OCI-LY1 (cell line): ENCODE measurements at regions not wholly inside any gene's neighbourhood (a gene's known extent, or its start where the extent isn't known, plus 50 kb on each side); places are given as distances from the start of the nearest gene placed in this dataset.

ENCODE experiments used
- H2AFZ ChIP-seq: fragments of 200-600 bp; sonication (generic), shearing (Covaris generic); 2 replicates; pipeline ENCODE4 v1.6.0; 2014; ENCODE audit warnings: antibody characterized with exemption, mild to moderate bottlenecking, low read length
- H3F3A ChIP-seq: fragments of 200-600 bp; sonication (generic), shearing (Covaris generic); 2 replicates; pipeline ENCODE4 v1.6.0; 2014; ENCODE audit warnings: mild to moderate bottlenecking, antibody characterized with exemption, low read length, moderate library complexity; ENCODE audit not compliant: insufficient read depth
- H3K27ac ChIP-seq: fragments of 200-600 bp; sonication (generic); 2 replicates; pipeline ENCODE4 v1.5.1; 2014; ENCODE audit warnings: low read length, mixed run types, mild to moderate bottlenecking, low read depth; ENCODE audit not compliant: poor library complexity, severe bottlenecking
- H3K27me3 ChIP-seq: fragments of 200-600 bp; sonication (generic); 2 replicates; pipeline ENCODE4 v1.6.0; 2014; ENCODE audit warnings: antibody characterized with exemption, mild to moderate bottlenecking, low read length, moderate library complexity; ENCODE audit not compliant: insufficient read depth
- H3K36me3 ChIP-seq: fragments of 200-600 bp; sonication (generic); 2 replicates; pipeline ENCODE4 v1.6.1; 2014; ENCODE audit warnings: mild to moderate bottlenecking, antibody characterized with exemption, low read length, moderate library complexity, mixed read lengths; ENCODE audit not compliant: insufficient read depth
- H3K4me1 ChIP-seq: fragments of 200-600 bp; sonication (generic); 2 replicates; pipeline ENCODE4 v1.5.1; 2014; ENCODE audit warnings: mild to moderate bottlenecking, low read length, moderate library complexity; ENCODE audit not compliant: insufficient read depth, severe bottlenecking
- H3K4me2 ChIP-seq: fragments of 200-600 bp; sonication (generic), shearing (Covaris generic); 2 replicates; pipeline ENCODE4 v1.6.1; 2014; ENCODE audit warnings: low read length
- H3K4me3 ChIP-seq: fragments of 200-600 bp; sonication (generic); 2 replicates; pipeline ENCODE4 v1.5.1; 2014; ENCODE audit warnings: low read length, low read depth, mild to moderate bottlenecking, mixed read lengths; ENCODE audit not compliant: poor library complexity, severe bottlenecking
- H3K79me2 ChIP-seq: fragments of 200-600 bp; shearing (Covaris generic); 2 replicates; pipeline ENCODE4 v1.6.1; 2016; ENCODE audit warnings: mixed run types, low read length, mixed read lengths; ENCODE audit not compliant: insufficient read depth
- H3K9ac ChIP-seq: fragments of 200-600 bp; sonication (generic), shearing (Covaris generic); 2 replicates; pipeline ENCODE4 v1.6.1; 2014; ENCODE audit warnings: mild to moderate bottlenecking, low read length, mixed read lengths
- H3K9me2 ChIP-seq: fragments of 200-600 bp; sonication (generic), shearing (Covaris generic); 2 replicates; pipeline ENCODE4 v1.6.1; 2014; ENCODE audit warnings: low read depth, mild to moderate bottlenecking, low read length, mixed read lengths
- H3K9me3 ChIP-seq: fragments of 200-600 bp; shearing (Covaris generic); 2 replicates; pipeline ENCODE4 v1.6.1; 2014; ENCODE audit warnings: low read length, mixed read lengths
- H4K20me1 ChIP-seq: fragments of 200-600 bp; sonication (generic), shearing (Covaris generic); 2 replicates; pipeline ENCODE4 v1.6.0; 2016; ENCODE audit warnings: mild to moderate bottlenecking, low read length; ENCODE audit not compliant: insufficient read depth
- CTCF ChIP-seq: fragments of 200-600 bp; sonication (generic), shearing (Covaris generic); IDR thresholded peaks from 2 replicates; pipeline ENCODE4 v1.5.1; 2017; ENCODE audit warnings: mild to moderate bottlenecking, antibody characterized with exemption, low read length, moderate library complexity, mixed read lengths
- EZH2 ChIP-seq: fragments of 200-600 bp; sonication (generic), shearing (Covaris generic); IDR thresholded peaks from 2 replicates; pipeline ENCODE4 v1.8.0; 2017; ENCODE audit warnings: borderline replicate concordance, mixed run types, mild to moderate bottlenecking, antibody characterized with exemption, low read length, moderate library complexity, mixed read lengths

- no peaks in the 10 kb centered on the region for H3K4me1 ChIP-seq
- H3K27me3 ChIP-seq: no peaks in the 10 kb centered on the region
- H3K27ac ChIP-seq: no peak overlapping the region
- H4K20me1 ChIP-seq: no peaks in the 10 kb centered on the region
- H2AFZ ChIP-seq: no peak overlapping the region
- no peaks in the 10 kb centered on the region for H3F3A ChIP-seq
- H3K79me2 ChIP-seq: no peaks in the 10 kb centered on the region
- H3K9me3 ChIP-seq: no peaks in the 10 kb centered on the region
- H3K4me3 ChIP-seq: no peak overlapping the region
- H3K9ac ChIP-seq: no peak overlapping the region
- H3K36me3 ChIP-seq: no peaks in the 10 kb centered on the region
- no peak overlapping the region for H3K4me2 ChIP-seq
- no peak for TF ChIP-seq CTCF
- no peak for TF ChIP-seq EZH2
- H3K9me2 ChIP-seq: no peaks in the 10 kb centered on the region
Measured at GRCh38 chr11:23078289-23078971, 218.2 kb upstream of the CCDC179 start.

- H3K4me1 ChIP-seq: no peaks in the 10 kb centered on the region
- TF ChIP-seq CTCF: no peak
- no peak for TF ChIP-seq EZH2
- H3K27me3 ChIP-seq: no peaks in the 10 kb centered on the region
- no peaks in the 10 kb centered on the region for H4K20me1 ChIP-seq
- no peak overlapping the region for H3K4me3 ChIP-seq
- no peaks in the 10 kb centered on the region for H3K9me2 ChIP-seq
- no peak overlapping the region for H2AFZ ChIP-seq
- no peaks in the 10 kb centered on the region for H3K36me3 ChIP-seq
- no peaks in the 10 kb centered on the region for H3K79me2 ChIP-seq
- no peaks in the 10 kb centered on the region for H3F3A ChIP-seq
- H3K27ac ChIP-seq: no peak overlapping the region
- no peak overlapping the region for H3K4me2 ChIP-seq
- no peaks in the 10 kb centered on the region for H3K9me3 ChIP-seq
- no peak overlapping the region for H3K9ac ChIP-seq
Measured at GRCh38 chr11:23079382-23079813, 219.1 kb upstream of the CCDC179 start.

GRCh38 chr11:23087407-23087806 lies 227.1 kb upstream of the CCDC179 start:
- TF ChIP-seq EZH2: no peak
- no peak for TF ChIP-seq CTCF
- H4K20me1 ChIP-seq: no peaks in the 10 kb centered on the region
- no peaks in the 10 kb centered on the region for H3F3A ChIP-seq
- no peak overlapping the region for H3K4me2 ChIP-seq
- no peaks in the 10 kb centered on the region for H3K9me2 ChIP-seq
- no peak overlapping the region for H3K9ac ChIP-seq
- no peaks in the 10 kb centered on the region for H3K9me3 ChIP-seq
- no peak overlapping the region for H2AFZ ChIP-seq
- H3K4me1 ChIP-seq: no peaks in the 10 kb centered on the region
- no peaks in the 10 kb centered on the region for H3K27me3 ChIP-seq
- H3K79me2 ChIP-seq: no peaks in the 10 kb centered on the region
- H3K27ac ChIP-seq: no peak overlapping the region
- H3K36me3 ChIP-seq: no peaks in the 10 kb centered on the region
- H3K4me3 ChIP-seq: no peak overlapping the region
